Psoas muscle (tissue), 7 donors: ENCODE measurements at regions not wholly inside any gene's neighbourhood (a gene's known extent, or its start where the extent isn't known, plus 50 kb on each side); places are given as distances from the start of the nearest gene placed in this dataset.
A peak's percentile ranks its signal among the peaks of the same experiment; 100 is the strongest.

Source experiments
- ATAC-seq, 4 donors: fragments of 200-7000 bp; cut with Tn5 transposase; one replicate each; pipeline ENCODE4 v1.9.1; 2020; ENCODE audit warnings: moderate library complexity in 3 of 4, mild to moderate bottlenecking in 2 of 4
- DNase-seq, 2 donors: peaks; one replicate each; pipeline ENCODE4 v3.0.0-alpha.2; 2020
- H3K27ac ChIP-seq: fragments of 200-600 bp; one replicate; pipeline ENCODE4 v1.8.0; 2022
- H3K27me3 ChIP-seq, 3 donors: fragments of 200-600 bp in 1 of 3; one replicate each; pipeline versions ENCODE4 v1.6.1 to v1.8.0; 2013 to 2022; ENCODE audit warnings: low read length in 2 of 3, mild to moderate bottlenecking in 2 of 3, moderate library complexity in 1 of 3; ENCODE audit not compliant: insufficient read depth in 3 of 3
- H3K36me3 ChIP-seq, 2 donors: fragments of 200-600 bp in 1 of 2; one replicate each; pipeline versions ENCODE4 v1.6.1 to v1.8.0; 2013 to 2022; ENCODE audit warnings: low read depth in 1 of 2, mild to moderate bottlenecking in 1 of 2, moderate library complexity in 1 of 2; ENCODE audit not compliant: insufficient read depth in 1 of 2
- H3K4me1 ChIP-seq: fragments of 200-600 bp; one replicate; pipeline ENCODE4 v1.8.0; 2022
- H3K4me3 ChIP-seq: fragments of 200-600 bp; one replicate; pipeline ENCODE4 v1.8.0; 2022; ENCODE audit warnings: mild to moderate bottlenecking
- H3K9me3 ChIP-seq: fragments of 200-600 bp; one replicate; pipeline ENCODE4 v1.8.0; 2022
- WGBS, 3 donors: extraction: QIAGEN DNeasy Blood & Tissue Kit; methylation state at CpG; one replicate each; pipeline versions ENCODE4 v1.1.6 to v1.1.7; 2013; 5-methylcytosine and 5-hydroxymethylcytosine counted together
- intact Hi-C, 2 donors: fragments of 100-400 bp; cut with DNase I; formaldehyde crosslinking; loops; one replicate each; pipeline versions ENCODE4 v1.11.0 to v1.14.2; 2022
- TF ChIP-seq, protein P1 (sequence below): fragments of 200-600 bp; IDR thresholded peaks from one replicate; pipeline ENCODE4 v1.8.0; 2022; ENCODE audit warnings: antibody characterized with exemption
- donor health status: healthy with polysubstance abuse.
- donor health status: DM: no; HTN: no; CAD: no; lungs with moderate emphysema.
- donor health status: Bipolar disorder and iron deficiency.
- donor health status: healthy.
- donor health status: DM: yes; HTN: yes; CAD: no.
- donor health status: DM: no; HTN: no; CAD: no.
- donor health status: DM: yes; HTN: yes; CAD: no.

DNA sequence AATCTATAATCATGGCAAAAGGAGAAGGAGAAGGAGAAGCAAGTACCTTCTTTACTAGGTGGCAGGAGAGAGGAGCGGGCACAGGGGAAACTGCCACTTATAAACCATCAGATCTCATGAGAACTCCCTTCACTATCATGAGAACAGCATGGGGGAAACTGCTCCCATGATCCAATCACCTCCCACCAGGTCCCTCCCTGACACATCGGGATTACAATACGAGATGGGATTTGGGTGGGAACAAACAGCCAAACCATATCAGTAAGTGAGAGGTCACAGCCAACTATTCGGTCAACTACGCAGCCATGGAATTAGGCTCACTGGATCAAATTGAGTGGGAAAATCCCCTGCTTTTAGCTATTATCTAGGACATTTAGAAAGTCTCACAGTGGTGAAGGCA is 54.2 kb upstream of the STEAP1B start:
- DNase-seq, result no peak
- no peaks in the 10 kb centered on the region for H3K4me1 ChIP-seq
- ATAC-seq, result no peak
- H3K9me3 ChIP-seq, result no peaks in the 10 kb centered on the region
- H3K4me3 ChIP-seq, result no peak overlapping the region
- H3K27me3 ChIP-seq, result peaks cover 0 to 36% (median 13%) of the 10 kb centered on the region in 3 donors
- 77 to 82% (median 78%) methylated on average over 5 of the region's 5 CpGs for WGBS, 3 donors
- TF ChIP-seq, protein P1, sequence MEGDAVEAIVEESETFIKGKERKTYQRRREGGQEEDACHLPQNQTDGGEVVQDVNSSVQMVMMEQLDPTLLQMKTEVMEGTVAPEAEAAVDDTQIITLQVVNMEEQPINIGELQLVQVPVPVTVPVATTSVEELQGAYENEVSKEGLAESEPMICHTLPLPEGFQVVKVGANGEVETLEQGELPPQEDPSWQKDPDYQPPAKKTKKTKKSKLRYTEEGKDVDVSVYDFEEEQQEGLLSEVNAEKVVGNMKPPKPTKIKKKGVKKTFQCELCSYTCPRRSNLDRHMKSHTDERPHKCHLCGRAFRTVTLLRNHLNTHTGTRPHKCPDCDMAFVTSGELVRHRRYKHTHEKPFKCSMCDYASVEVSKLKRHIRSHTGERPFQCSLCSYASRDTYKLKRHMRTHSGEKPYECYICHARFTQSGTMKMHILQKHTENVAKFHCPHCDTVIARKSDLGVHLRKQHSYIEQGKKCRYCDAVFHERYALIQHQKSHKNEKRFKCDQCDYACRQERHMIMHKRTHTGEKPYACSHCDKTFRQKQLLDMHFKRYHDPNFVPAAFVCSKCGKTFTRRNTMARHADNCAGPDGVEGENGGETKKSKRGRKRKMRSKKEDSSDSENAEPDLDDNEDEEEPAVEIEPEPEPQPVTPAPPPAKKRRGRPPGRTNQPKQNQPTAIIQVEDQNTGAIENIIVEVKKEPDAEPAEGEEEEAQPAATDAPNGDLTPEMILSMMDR, result no peak
- intact Hi-C loops, result no loop called here
- H3K27ac ChIP-seq, result no peak overlapping the region
- H3K36me3 ChIP-seq, result no peaks in the 10 kb centered on the region

DNA sequence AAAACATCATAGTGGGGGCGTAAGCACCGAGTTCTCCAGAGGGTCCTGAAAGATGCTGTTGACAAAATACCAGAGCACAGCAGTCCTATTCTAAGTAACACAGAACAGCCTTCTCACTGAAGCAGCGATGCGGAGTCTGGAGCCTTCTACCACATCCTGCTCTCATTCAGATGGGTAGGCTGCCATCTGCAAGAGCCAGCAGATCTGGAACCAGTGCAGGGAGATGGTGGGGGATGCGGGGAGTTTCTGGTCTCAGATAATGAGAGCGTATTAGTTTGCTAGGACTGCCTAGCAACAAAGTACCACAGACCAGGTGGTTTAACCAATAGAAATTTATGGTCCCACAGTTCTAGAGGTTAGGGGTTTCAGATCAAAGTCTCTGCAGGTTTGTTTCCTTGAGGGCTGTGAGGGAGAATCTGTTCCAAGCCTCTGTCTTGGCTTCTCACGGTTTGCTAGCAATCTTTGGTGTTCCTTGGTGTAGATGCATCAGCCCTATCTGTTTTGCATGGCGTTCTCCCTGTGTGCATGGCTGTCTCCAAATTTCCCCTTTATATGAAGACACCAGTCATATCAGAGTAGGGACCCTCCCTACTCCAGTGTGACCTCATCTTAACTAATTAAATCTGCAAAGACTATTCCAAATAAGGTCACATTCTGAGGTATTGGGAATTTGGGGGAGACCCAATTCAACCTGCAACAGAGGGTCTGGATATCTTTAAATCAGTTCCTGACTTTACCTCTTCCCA is 52.0 kb upstream of the STEAP1B start:
- ATAC-seq, result no peak
- peaks cover 0 to 43% (median 13%) of the 10 kb centered on the region in 3 donors for H3K27me3 ChIP-seq
- TF ChIP-seq, protein P1, result no peak
- no peak overlapping the region for H3K27ac ChIP-seq
- no peaks in the 10 kb centered on the region for H3K36me3 ChIP-seq
- no peaks in the 10 kb centered on the region for H3K9me3 ChIP-seq
- H3K4me1 ChIP-seq, result no peaks in the 10 kb centered on the region
- H3K4me3 ChIP-seq, result no peak overlapping the region
- WGBS, 3 donors, result 85 to 88% (median 87%) methylated on average over 8 of the region's 8 CpGs
- intact Hi-C loops, result no loop called here
- no peak for DNase-seq

DNA sequence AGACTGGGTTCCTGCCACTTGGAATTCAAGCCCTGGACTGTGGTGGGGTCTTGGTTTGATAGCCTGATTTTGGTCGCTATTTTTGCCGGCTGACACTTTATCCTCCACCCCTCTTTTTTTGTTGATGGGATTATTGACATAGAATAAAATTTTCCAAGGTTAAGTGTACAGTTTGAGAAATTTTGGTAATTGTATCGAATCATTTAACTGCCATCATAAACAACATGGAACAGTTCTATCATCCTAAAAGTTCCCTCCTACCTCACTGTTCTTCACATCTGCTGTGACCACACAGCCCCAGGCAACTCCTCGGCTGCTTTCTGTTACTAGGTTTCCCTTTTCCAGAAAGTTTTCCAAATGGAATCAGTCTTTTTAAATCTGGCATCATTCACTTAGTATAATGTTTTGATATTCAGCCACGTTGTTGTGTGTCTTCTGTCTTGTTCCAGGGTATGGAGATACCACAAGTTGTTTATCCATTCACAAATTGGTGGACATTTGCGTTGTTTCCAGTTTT is 50.6 kb upstream of the STEAP1B start:
- TF ChIP-seq, protein P1, result no peak
- intact Hi-C loops, result no loop called here
- ATAC-seq, result no peak
- Histone ChIP-seq H3K9me3 (no peaks in the 10 kb centered on the region), H3K36me3 (no peaks in the 10 kb centered on the region), H3K4me1 (no peaks in the 10 kb centered on the region), H3K4me3 (no peak overlapping the region), H3K27ac (no peak overlapping the region), H3K27me3 (peaks cover 0 to 43% (median 13%) of the 10 kb centered on the region in 3 donors)
- no peak for DNase-seq
- 49 to 60% (median 54%) methylated on average over 6 of the region's 6 CpGs for WGBS, 3 donors

DNA sequence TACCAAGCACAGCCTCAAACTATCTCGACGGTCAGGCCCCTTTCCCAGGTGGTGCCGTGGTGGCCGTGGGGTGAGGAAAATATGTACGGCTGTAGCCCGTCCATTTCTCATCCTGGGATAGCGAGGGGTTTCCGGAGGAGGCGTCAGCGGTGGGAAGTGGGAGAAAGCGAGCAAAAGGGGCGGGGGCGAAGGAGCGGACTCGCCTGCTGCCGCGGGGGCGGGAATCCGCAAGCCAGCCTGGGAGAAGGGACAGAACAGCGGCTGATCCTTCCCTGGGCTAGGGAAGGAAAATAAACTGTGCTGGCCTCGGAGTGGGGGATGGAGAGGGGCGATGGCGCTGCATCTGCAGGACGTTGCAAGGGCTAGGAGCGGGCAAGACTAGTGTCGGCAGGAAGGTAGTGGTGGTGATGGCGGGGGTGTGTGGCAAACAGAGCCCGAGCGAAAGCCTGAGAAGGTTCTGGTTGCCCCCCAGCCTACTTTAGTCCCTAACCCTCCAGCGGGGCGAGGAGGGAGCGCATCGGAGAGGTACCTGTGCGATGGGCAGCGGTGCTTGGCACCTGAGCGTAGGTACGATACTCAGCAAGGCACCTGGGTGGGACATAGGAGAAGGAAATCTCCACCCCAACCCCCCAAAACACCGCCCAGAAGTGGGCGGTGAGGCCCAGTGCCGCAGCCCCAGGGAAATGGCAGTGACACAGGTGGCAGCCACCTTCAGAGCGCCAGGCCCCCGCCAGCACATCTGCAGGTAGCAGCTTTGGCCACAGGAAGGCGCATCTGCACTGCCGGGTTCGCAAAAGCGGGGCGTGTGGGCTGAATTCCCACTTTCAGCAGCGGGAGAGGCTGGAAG is 49.9 kb upstream of the STEAP1B start:
- 5 to 11% (median 7%) methylated on average over 48 of the region's 48 CpGs for WGBS, 3 donors
- peak overlapping the region; percentile 31 for H3K4me3 ChIP-seq

More for the DNA sequence above, 49.9 kb upstream of the STEAP1B start:
- intact Hi-C loops, result no loop called here
- Histone ChIP-seq H3K36me3 (no peaks in the 10 kb centered on the region), H3K4me1 (no peaks in the 10 kb centered on the region), H3K9me3 (no peaks in the 10 kb centered on the region), H3K27me3 (peaks cover 0 to 43% (median 13%) of the 10 kb centered on the region in 3 donors), H3K27ac (no peak overlapping the region)
- peak in 1 of 4 donors; percentile 24 for ATAC-seq
- DNase-seq, result no peak
- TF ChIP-seq, protein P1, result no peak
